ENCODE measurements at regions not wholly inside any gene's neighbourhood (a gene's known extent, or its start where the extent isn't known, plus 50 kb on each side); places are given as distances from the start of the nearest gene placed in this dataset.
A peak's percentile ranks its signal among the peaks of the same experiment; 100 is the strongest.
"Not testable (repeated sequence)": the region's sequence is repeated elsewhere in the genome, so short reads cannot be mapped to it uniquely, and the experiment has no call there.

DNA sequence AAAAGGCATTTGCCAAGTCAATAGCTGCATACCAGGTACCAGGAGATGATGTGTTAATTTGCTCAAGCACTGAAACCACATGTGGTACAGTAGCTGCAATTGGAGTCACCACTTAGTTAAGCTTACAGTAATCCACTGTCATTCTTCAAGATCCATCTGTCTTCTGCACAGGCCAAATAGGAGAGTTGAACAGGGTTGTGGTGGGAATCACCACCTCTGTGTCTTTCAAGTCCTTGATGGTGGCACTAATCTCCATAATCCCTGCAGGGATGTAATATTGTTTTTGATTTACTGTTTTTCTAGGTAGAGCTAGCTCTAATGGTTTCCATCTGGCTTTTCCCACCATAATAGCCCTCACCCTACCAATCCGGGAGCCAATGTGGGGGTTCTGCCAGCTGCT is 91.9 kb downstream of the FCRL5 start:
- Mint-ChIP-seq H3K9me3 (ENCODE audit: low read depth) (no peaks in the 10 kb centered on the region), H3K27me3 (no peaks in the 10 kb centered on the region), H3K27ac (no peak overlapping the region), H3K4me3 (ENCODE audit: low read depth) (no peak overlapping the region), H3K36me3 (ENCODE audit: insufficient read depth) (no peaks in the 10 kb centered on the region), H3K4me1 (ENCODE audit: low read depth) (no peaks in the 10 kb centered on the region)
- no peak for DNase-seq (ENCODE audit: low spot score, unreplicated experiment)
- TF ChIP-seq CTCF (IDR thresholded peaks at IDR 0.05; ENCODE audit: unreplicated experiment): no peak

DNA sequence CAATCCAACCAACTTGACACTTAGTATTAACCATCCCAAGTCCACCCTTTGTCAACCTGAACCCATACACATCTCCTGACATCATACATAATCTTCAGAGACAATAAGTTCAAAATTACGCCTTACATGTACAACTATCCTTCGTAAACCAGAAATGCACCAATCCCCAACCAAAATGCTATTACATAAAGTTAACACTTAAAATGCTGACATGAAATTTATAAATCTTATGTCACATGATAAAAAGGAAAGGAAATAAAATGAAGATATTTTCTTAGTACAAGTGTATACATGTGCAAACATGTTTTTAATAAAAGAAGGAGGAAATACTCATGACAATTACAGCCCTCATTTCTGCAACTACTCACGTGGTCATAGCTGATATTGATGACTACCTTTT is 95.0 kb downstream of the FCRL5 start:
- Mint-ChIP-seq H3K36me3 (ENCODE audit: insufficient read depth) (no peaks in the 10 kb centered on the region), H3K27me3 (no peaks in the 10 kb centered on the region), H3K4me1 (ENCODE audit: low read depth) (no peaks in the 10 kb centered on the region), H3K4me3 (ENCODE audit: low read depth) (no peak overlapping the region), H3K27ac (peak overlapping the region; percentile 24), H3K9me3 (ENCODE audit: low read depth) (no peaks in the 10 kb centered on the region)
- TF ChIP-seq CTCF (IDR thresholded peaks at IDR 0.05; ENCODE audit: unreplicated experiment): no peak
- DNase-seq (ENCODE audit: low spot score, unreplicated experiment): no peak

DNA sequence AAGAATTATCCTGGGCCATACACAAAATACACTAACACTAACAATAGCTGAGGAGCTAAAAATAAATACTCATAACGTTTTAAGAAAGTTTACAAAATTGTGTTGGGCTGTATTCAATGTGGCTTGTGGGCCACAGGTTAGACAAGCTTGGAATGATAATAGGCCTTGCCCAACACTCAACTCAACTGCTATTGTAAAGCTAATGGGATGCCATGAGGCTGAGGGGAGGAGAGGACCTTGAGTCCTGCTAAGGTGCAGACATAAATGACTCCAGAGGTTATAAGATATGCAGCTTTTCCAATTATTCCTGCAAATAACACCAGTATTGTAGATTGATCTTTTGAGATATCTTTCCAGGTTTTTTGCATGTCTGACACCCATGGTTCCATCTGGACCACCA is 97.0 kb downstream of the FCRL5 start:
- no peak for TF ChIP-seq CTCF (IDR thresholded peaks at IDR 0.05; ENCODE audit: unreplicated experiment)
- peaks cover 12% of the 10 kb centered on the region for H3K4me1 Mint-ChIP-seq (ENCODE audit: low read depth)
- no peaks in the 10 kb centered on the region for H3K36me3 Mint-ChIP-seq (ENCODE audit: insufficient read depth)
- H3K9me3 Mint-ChIP-seq (ENCODE audit: low read depth): no peaks in the 10 kb centered on the region
- H3K4me3 Mint-ChIP-seq (ENCODE audit: low read depth): no peak overlapping the region
- DNase-seq (ENCODE audit: low spot score, unreplicated experiment): no peak
- no peaks in the 10 kb centered on the region for H3K27me3 Mint-ChIP-seq
- no peak overlapping the region for H3K27ac Mint-ChIP-seq

DNA sequence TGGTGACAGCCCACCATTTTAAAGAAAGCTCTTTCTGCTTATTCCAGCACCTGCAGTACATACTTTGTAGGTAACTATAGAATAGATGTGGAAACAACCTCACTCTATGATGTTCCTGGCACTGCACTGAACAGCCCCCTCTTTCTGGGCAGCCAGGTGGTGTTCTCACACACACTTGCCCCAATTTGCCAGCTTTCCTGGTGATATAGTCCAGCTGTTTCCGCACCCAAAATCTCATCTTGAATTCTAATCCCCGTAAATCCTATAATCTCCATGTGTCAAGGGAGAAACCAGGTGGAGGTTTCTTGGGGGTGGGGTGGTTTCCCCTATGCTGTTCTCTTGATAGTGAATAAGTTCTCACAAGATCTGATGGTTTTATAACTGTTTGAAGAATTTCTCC is 102.2 kb downstream of the FCRL5 start:
- Mint-ChIP-seq H3K27ac (no peak overlapping the region), H3K4me3 (ENCODE audit: low read depth) (no peak overlapping the region), H3K4me1 (ENCODE audit: low read depth) (peaks cover 33% of the 10 kb centered on the region), H3K9me3 (ENCODE audit: low read depth) (peaks cover 6% of the 10 kb centered on the region), H3K27me3 (no peaks in the 10 kb centered on the region), H3K36me3 (ENCODE audit: insufficient read depth) (peaks cover 2% of the 10 kb centered on the region)
- DNase-seq (ENCODE audit: low spot score, unreplicated experiment): no peak
- TF ChIP-seq CTCF (IDR thresholded peaks at IDR 0.05; ENCODE audit: unreplicated experiment): no peak

GRCh38 chr1:157448636-157449035 is 103.7 kb downstream of the FCRL5 start:
- peaks cover 33% of the 10 kb centered on the region for H3K4me1 Mint-ChIP-seq (ENCODE audit: low read depth)
- H3K27ac Mint-ChIP-seq: peak overlapping the region; percentile 85
- TF ChIP-seq CTCF (IDR thresholded peaks at IDR 0.05; ENCODE audit: unreplicated experiment): no peak
- H3K36me3 Mint-ChIP-seq (ENCODE audit: insufficient read depth): peaks cover 2% of the 10 kb centered on the region
- no peaks in the 10 kb centered on the region for H3K27me3 Mint-ChIP-seq
- no peak for DNase-seq (ENCODE audit: low spot score, unreplicated experiment)
- H3K9me3 Mint-ChIP-seq (ENCODE audit: low read depth): peaks cover 6% of the 10 kb centered on the region
- H3K4me3 Mint-ChIP-seq (ENCODE audit: low read depth): no peak overlapping the region

DNA sequence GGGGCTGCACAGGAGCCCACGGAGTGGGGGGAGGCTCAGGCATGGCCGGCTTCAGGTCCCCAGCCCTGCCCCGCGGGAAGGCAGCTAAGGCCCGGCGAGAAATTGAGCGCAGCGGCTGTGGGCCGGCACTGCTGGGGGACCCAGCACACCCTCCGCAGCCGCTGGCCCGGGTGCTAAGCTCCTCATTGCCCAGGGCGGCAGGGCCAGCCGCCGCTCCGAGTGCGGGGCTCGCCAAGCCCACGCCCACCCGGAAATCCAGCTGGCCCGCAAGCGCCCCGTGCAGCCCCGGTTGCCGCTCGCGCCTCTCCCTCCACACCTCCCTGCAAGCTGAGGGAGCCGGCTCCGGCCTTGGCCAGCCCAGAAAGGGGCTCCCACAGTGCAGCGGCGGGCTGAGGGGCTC is 106.0 kb downstream of the FCRL5 start:
- not testable (repeated sequence) for H3K9me3 Mint-ChIP-seq (ENCODE audit: low read depth)
- H3K4me1 Mint-ChIP-seq (ENCODE audit: low read depth): peaks cover 48% of the 10 kb centered on the region

DNA sequence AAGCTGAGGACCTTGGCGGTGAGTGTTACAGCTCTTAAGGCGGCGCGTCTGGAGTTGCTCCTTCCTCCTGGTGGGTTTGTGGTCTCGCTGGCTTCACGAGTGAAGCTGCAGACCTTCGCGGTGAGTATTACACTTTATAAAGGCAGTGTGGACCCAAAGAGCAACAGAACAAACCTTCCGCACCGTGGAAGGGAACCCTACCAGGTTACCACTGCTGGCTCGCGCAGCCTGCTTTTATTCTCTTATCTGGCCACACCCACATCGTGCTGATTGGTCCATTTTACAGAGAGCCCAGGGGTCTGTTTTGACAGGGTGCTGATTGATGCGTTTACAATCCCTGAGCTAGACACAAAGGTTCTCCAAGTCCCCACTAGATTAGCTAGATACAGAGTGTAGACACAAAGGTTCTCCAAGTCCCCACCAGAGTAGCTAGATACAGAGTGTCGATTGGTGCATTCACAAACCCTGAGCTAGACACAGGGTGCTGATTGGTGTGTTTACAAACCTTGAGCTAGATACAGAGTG is 106.6 kb downstream of the FCRL5 start:
- not testable (repeated sequence) for H3K9me3 Mint-ChIP-seq (ENCODE audit: low read depth); H3K36me3 Mint-ChIP-seq (ENCODE audit: insufficient read depth); DNase-seq (ENCODE audit: low spot score, unreplicated experiment); H3K4me3 Mint-ChIP-seq (ENCODE audit: low read depth); H3K27me3 Mint-ChIP-seq; H3K27ac Mint-ChIP-seq
- peaks cover 43% of the 10 kb centered on the region for H3K4me1 Mint-ChIP-seq (ENCODE audit: low read depth)

More for the DNA sequence above, 106.0 kb downstream of the FCRL5 start:
- not testable (repeated sequence) for H3K4me3 Mint-ChIP-seq (ENCODE audit: low read depth); H3K36me3 Mint-ChIP-seq (ENCODE audit: insufficient read depth); H3K27me3 Mint-ChIP-seq; H3K27ac Mint-ChIP-seq; DNase-seq (ENCODE audit: low spot score, unreplicated experiment)

All from progenitor cell of endocrine pancreas (in vitro differentiated cells).